HG03565 (cell line): ENCODE measurements at regions not wholly inside any gene's neighbourhood (a gene's known extent, or its start where the extent isn't known, plus 50 kb on each side); places are given as distances from the start of the nearest gene placed in this dataset.

Experiments
- ATAC-seq: cut with Tn5 transposase; IDR thresholded peaks from one replicate; pipeline ENCODE4 v1.9.1; 2021; ENCODE audit warnings: mild to moderate bottlenecking, moderate library complexity; ENCODE audit not compliant: unreplicated experiment

DNA sequence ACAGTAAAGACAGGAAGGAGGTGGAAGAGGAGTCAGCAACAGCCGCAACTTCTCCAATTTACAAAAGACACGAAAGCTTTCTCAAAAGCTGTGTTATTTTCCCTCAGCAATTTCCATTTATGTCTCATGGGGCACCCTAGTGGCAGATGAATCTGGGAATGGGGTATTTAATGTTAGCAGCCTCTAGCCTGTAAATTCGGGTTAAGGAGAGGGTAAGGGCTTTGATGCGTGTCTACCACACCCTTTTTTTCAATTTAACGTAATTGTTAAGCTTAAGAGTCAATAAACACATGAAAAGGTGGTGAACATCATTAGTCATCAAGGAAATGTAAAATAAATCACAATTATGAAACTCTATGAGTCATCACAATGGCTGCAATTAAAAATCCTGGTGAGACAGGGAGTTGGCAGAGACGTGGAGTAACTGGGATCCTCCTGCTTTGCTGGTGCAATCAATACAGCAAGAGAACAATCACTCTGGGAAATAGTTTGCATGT lies 986.4 kb downstream of the AACS start:
- no peak for ATAC-seq

DNA sequence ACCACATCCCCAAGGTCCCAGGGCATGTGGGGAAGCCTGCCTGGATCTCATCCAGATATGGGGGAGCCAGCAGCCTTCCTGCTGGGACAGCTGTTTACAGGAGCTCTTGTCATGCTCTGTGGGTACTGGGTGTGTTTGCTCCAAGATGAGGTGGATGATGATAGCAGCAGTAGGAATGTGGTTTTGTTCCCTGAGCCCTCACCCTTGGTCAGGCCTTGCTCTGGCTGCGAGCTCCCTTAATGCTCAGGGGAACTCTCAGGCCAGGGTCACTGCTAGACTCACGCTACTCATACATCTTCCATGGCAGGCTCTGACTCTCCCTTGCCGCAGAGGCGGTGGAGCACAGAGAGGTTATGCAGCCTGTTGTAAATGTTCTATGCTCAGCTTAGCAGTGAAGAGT lies 990.3 kb downstream of the AACS start:
- ATAC-seq, result no peak

DNA sequence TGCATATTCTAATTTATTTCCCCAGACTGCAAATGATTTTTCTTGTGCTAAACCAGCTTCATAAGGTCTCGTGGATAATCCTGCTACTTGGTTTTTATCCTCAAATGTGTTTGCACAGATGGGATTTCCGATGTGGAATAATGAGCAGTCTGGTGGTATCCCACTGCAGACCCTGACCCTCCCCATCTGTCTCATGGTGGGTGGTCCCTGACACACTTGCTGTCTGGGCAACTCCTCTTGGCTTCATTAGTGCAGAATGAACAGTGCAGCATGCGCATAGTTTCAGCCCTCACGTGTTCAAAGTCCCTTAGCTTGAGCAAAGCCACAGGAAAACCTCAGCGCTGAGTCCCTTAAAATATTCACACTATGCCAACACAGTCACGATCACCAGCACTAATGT lies 996.5 kb downstream of the AACS start:
- no peak for ATAC-seq

DNA sequence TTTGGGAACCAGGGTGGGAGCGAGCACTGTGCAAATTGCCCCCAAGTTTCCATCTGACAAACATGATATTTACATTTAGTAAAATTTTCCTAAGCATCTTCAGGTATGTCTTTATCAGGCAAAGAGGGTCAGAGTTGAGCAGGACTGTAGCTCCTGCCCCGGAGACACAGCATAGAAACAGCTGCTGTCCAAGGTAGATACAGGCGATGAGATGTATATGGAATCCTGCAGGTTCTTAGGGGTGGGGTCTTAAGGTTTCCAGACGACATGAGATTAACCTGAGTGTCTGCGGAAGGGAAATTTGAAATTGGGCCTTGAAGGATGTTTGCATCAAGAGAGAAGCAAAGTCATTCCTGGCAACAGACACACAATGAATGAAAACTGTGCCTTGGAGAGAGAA lies 998.8 kb downstream of the AACS start:
- no peak for ATAC-seq

DNA sequence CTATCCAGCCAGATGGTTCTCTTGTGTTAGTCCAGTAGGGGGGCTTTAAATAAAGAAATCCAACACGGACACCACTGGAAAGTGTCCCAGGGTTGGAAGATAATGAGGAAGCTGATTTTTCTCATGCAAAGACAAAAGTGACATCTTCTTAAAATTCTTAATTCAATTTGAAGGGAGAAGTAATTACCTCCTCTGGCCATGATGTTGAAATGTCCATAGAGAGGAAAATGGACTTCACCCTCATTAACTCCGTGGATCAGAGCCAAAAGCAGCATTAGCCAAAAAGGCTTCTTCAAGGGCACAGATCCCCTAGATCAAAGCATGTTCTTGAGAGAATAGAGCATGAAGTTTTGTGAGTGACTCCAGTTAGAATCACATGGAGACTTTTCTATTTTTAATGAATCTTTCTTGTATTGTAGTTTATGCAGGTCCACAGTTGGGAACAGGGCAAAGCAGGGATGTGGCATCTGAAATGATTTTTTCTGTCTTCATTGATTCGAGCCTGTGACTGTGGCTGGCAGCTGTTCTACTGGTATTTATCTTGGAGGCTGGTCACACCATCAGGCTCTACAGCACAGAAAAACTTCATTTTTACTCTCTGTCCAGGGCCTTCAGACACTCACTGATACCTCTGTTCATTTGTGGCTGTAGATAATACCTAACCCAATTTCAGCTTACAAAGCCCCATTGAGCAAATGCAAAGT lies 1002.5 kb downstream of the AACS start:
- ATAC-seq, result no peak

DNA sequence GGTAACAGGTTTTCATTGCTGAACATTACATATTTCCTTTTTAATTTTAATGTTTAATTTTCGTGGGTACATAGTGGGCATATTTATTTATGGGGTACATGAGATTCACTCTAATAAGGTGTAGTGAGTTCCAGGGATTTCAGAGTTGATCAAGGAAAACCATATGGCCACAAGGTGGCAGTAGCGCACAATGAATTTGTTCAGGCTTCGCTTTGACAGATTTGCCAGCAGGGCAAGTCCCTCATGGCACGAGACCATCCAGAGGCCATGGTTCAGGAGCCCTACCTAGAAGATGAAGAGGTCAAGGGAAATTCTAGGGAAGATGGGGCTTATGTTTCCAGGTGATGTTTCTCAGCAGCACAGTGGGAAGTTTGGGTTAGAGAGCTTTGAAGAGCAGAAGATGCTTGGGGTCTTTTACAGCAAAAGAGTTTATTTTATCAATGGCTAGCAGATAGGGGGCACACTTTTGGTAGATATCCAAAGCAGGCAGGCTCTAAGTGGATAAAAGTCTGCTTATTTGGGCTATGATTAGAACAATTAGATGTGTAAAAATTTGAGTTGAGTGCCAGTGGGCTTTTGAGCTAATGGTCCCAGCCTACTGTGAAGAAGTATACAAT lies 1004.4 kb downstream of the AACS start:
- peak; percentile 68 for ATAC-seq

DNA sequence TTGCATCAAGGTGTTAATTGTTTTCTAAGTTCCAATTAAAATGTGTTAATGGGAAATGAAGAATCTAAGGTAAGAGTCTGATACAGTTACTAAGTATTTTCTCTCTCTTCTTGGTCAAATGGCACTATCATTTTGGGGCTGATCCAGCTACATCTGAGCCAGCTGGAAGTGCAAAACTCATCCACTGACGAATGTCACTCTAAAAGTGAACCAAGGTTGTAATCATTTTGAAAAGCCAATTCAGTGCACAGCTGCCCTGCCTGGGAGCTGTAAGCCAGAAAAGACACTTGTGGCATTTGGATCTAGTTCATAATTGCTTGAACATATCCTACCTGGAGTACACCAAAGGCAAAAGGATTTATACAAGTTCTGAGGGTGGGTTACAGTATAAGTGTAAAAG lies 1011.3 kb downstream of the AACS start:
- ATAC-seq, result no peak

DNA sequence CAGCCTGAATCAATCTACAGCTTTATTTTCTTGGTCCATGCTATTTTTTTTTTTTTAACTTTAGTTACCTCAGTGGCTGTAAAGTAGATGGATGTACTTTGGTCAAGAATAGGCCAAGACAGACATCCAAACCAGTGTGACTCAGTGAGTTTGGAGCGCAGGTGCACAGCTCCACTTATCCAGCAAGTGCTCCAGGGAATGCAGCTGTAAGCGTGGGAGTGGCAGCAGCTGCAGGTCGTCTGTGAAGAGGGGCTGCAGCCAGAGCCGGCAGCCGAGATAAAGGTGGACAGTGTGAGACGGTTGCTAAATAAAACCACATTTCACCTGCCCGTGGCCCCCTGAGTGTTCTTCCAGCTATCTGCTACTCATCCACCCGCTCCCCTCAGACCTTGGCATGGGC lies 1018.7 kb downstream of the AACS start:
- ATAC-seq, result no peak

DNA sequence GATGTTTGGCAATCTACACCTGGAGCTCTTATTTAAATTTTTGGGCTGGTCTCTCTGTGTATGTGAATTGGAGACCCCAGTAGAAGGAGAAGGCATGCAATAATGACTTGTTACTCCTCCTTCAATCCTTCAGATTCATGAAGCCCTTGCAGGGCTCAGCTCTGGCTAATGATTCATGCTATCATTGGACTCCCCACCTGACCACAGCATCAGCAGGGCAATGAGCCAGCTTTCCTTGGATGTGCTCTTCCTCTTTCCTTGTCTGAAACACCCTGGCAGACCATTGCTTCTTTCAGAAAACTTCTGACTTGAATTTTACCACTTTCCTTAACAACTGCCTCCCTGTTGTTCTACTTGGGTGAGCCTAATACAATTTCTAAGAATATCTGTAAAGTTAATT lies 1019.2 kb downstream of the AACS start:
- no peak for ATAC-seq

DNA sequence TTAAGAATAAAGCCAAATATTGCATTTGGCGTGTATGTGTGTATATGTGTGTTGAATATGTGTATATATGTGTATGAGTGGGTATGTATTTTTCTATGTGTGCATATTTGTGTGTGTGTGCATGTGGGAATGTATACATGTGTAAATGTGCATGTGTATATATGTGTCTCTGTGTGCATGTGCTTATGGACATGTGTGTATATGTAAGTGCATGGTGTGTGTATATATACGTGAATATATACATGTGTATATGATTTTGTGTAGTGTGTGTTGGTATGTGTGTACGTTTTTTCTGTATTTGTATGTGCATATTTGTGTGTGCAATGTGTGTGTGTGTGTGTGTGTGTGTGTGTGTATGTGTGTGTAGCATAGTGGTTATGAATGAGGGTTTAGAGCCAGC lies 1021.0 kb downstream of the AACS start:
- ATAC-seq, result no peak

DNA sequence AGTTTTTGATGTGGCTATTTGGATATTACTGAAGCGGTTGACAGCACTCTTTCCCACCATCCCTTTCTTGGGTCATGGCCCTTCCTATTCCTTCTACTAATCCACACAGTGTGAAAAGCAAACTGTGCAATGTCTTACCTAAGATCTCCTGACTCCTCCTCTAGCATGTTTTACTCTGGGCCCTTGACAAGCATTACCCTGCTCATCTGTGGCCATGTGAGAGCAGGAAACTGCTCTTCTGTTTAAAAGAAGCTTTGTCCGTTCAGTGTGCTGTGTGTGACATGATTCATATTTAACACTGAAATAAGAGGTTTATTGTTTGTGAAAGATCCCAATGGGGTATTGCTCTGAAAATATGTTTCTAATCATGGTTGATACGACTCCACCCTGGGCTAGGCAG lies 1022.5 kb downstream of the AACS start:
- ATAC-seq, result no peak

DNA sequence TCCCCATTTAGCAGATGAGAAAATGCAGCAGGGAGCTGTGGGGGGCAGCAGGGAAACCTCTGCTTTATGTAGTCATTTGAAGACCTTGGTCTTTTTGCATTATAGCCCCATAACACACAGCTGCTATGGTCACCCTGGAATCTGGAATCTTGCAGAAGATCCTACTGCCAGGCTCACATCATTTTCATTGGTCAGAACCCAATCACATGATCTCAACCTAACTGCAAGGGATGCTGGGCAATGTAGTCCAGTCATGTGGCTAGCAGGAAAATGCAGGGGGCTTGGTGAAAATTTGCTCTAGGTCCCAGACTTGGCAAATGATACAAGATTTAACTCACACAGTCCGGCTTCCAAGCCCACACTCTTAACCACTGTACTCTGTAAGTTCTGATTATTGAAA lies 1028.7 kb downstream of the AACS start:
- peak; percentile 49 for ATAC-seq

DNA sequence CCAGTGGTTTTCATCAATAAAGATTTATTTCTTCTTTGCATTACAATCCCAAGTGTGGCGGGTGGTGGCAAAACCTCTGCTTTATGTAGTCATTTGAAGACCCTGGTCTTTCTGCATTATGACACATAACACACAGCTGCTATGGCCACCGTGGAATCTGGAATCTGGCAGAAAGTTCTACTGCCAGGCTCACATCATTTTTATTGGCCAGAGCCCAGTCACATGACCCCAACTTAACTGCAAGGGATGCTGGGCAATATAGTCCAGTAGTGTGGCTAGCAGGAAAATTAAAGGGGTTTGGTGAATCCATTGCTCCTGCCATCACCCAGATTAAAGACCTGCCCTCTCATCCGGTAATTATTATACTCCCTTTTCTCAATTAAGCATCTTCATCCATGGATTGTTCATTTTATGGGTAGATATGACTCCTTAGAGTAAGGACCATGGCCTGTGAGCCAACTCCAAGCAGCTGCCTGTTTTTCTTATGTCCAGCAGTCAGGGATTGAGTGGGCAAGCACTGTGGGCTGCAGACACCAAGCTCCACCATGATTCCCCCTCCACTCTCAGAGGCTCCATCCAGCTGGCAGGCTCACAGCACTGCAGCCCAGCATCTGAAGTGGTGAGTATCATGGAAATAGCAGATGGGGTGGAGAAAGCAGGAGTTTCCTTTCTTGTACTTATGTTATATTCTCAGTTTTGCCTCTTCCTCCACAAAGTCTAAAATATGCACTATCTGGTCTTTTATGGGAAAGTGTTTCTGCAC lies 1030.7 kb downstream of the AACS start:
- ATAC-seq, result no peak

DNA sequence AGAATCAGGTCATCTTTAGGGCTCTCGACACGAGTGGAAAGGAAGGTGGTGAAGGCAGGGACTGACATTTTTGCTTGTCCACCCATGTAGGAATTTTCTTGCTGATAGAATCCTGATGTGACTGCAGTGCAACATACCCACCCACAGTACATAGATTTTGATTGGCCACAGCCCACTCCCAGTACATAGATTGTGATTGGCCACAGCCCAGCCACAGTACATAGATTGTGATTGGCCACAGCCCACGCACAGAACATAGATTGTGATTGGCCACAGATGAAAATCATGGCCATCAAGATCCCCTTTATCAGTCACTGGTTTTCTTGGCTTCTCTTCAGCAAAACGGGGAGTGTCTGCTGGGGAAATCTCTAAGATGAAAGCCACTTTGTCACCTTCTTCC lies 1041.5 kb downstream of the AACS start:
- ATAC-seq, result no peak

DNA sequence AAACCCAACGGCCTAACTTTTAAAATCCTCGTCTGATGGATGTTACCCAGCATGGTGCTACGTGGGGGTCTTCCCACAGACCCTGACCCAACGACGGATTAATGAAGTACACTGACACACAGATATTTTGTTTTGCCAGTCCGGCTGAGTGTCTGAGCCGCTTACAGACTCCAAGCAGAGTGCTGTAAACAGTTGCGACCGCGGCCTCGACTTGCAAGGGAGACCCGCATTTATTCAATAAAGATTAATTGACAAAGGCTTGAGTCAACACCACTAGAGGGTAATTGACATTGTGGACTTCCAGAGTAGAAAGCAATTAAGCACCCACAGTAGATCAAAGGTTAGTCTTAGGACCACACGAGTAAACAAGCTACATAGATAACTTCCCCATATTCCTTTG lies 1042.4 kb downstream of the AACS start:
- no peak for ATAC-seq

DNA sequence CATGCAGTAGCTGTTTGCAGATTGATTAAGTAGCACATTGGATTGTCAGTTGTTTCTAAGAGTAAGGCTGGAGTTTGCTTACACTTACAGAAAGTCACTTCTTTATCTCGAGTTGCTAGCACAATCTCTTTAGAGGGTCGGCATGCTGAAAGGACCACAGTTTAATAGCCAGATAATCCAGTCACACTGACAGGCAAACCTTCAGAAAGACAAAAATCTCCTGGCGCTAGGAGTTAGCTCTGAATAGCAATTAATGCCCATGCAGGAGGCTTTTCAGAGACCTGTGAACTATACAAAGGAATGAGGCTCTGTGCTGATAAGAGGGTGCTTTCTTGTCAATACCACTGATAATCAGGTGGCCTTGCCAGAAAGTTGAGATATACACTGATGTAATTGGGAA lies 1043.0 kb downstream of the AACS start:
- ATAC-seq, result no peak

DNA sequence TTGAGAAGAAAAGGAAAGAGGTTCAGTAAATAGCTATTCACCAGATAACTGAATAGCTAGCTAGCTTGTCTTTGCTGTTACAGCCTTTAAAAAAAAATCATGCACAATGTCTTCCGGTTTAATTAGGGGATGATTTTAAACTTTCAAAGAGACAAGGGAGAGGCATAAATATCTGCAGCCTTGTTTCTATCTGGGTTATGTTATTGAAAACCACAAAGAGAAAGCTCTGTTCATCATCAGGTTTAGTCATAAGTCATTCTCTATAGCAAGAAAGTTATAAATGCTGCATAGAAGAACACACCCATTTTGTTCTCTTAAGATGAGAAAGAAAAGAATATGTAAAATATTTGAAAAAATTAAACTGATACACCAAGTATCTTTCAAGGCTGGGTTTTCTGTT lies 1046.9 kb downstream of the AACS start:
- ATAC-seq, result no peak

DNA sequence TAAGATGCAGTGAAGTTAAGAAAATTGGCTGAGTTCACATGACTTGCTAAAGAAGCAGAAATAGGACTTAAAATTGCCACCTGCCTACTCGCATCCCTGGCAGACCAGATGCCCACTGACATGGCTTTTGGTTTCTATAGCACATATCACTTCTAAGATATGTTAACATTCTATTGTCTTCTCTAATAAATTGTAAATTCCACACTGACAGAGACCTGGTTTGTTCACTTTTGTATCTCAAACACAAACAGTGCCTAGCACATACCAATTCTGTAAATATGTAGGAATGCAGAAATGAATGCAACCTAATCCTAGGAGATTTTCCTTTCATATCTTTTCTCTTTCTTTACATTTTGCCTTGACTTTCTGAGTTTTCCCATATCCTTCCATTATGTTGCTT lies 1047.6 kb downstream of the AACS start:
- no peak for ATAC-seq

DNA sequence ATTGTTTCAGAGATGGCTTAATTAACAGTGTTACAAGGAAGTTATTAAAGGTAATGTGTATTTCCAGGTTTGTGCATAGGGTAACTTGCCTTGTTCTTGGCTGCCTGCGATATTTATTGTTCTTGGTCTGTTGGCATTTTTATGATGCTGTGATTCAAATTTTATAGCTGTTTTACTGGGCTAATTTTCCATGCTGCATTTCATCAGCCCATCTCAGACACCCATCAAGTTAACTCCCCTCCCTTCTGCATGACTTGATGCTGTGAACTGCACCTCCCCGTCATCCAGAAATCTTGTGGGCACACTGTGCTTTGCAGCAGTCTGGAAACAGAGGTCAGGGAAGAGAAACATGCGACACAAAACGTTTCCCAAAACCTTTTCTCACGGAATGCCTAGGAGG lies 1049.2 kb downstream of the AACS start:
- ATAC-seq, result no peak

DNA sequence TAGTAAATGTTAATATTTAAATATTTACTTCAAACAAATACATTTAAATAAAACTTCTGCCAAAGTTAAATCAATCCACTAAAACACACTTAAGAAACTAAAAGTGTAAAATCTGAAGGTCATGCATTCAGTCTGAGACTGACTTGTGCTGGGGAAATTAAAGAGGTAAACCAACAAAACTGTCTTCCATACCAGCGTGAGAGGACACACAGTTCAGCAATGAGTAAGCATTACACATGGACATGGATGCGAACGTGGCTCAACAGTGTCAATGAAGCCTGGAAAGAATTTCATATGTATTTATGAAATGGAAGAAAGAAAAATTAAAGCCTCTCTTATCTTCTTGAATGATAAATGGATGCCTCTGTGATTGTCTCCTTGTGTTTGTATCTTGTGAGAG lies 1052.3 kb downstream of the AACS start:
- ATAC-seq, result no peak

DNA sequence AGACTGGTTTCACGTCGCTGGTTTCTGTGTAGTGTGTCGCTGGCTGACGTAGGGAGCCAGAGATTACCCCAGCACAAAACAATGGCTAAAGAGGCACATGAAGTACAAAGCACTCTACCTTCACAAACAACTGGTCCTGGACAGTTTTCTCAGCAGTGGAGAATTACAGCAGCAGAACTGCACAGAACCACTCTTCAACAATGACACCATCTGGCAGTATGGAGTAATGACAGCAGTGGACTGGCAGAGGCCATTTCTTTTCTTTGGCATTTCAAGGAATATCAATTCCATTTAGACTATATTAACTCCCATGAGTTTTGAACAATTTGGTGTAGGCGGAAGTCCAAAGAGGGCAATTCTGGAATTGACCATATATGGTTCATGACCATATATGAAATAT lies 1074.1 kb downstream of the AACS start:
- no peak for ATAC-seq

DNA sequence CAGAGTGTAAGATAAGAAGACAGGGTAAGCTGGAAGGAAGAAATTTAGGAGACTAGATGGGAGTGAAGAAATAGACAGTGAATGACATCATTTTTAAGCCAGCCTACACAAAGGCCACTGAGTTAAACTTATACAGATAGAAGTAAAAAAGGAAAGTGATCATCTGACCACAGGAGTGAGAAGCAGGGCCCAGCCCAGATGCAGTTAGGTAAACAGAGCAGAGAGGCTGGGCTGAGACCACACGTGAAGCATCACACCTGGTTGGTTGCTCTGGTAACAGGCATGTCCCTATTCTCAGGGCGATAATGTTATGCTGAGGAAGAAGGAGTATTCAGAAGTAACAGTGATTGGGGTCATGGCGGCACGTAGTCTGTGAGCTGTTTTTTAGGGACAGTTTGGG lies 1079.4 kb downstream of the AACS start:
- ATAC-seq, result no peak
